ENCODE measurements at regions not wholly inside any gene's neighbourhood (a gene's known extent, or its start where the extent isn't known, plus 50 kb on each side); places are given as distances from the start of the nearest gene placed in this dataset.

GRCh38 chr1:91575909-91576519 lies 75.4 kb downstream of the CDC7 start:
- no peaks in the 10 kb centered on the region for H4K20me1 ChIP-seq (replicated peaks; ENCODE audit: insufficient read depth)
- Mint-ChIP-seq H3K27ac (no peak overlapping the region), H3K36me3 (ENCODE audit: low read depth) (no peaks in the 10 kb centered on the region), H3K4me3 (no peak overlapping the region), H3K27me3 (ENCODE audit: insufficient read depth, low read depth, poor library complexity) (no peaks in the 10 kb centered on the region), H3K4me1 (peaks cover 21% of the 10 kb centered on the region), H3K9me3 (no peaks in the 10 kb centered on the region; the same call in 2 of the 3 replicates)
- peaks cover 8% of the 10 kb centered on the region; the same call in 1 of the 2 replicates for H3K4me1 ChIP-seq (ENCODE audit: insufficient read depth)
- TF ChIP-seq EZH2 (IDR thresholded peaks at IDR 0.05; ENCODE audit: low read depth, unreplicated experiment) (no peak), CTCF (conservative IDR thresholded peaks at IDR 0.05; ENCODE audit: low read depth in 2 of 2) (no peak), EZH2phosphoT487 (IDR thresholded peaks at IDR 0.05; ENCODE audit: unreplicated experiment) (no peak), ZNF462 (CRISPR knock-in tag; IDR thresholded peaks at IDR 0.05) (no peak), ETS1 (IDR thresholded peaks at IDR 0.05) (no peak), STAT1 (IDR thresholded peaks at IDR 0.05; ENCODE audit: unreplicated experiment) (no peak), ZNF114 (CRISPR knock-in tag; IDR thresholded peaks at IDR 0.05) (no peak), ZNF331 (CRISPR knock-in tag; IDR thresholded peaks at IDR 0.05; ENCODE audit: low read depth) (no peak), NANOG (IDR thresholded peaks at IDR 0.05; ENCODE audit: borderline replicate concordance) (no peak), REST (IDR thresholded peaks at IDR 0.05; ENCODE audit: unreplicated experiment) (no peak), POLR2AphosphoS5 (IDR thresholded peaks at IDR 0.05; ENCODE audit: low read depth) (no peak), CREB1 (CRISPR knock-in tag; IDR thresholded peaks at IDR 0.05; ENCODE audit: low read depth) (no peak), JUNB (IDR thresholded peaks at IDR 0.05; ENCODE audit: unreplicated experiment) (no peak)
- peak overlapping the region; percentile 32; the same call in 1 of the 2 replicates for H2AFZ ChIP-seq
- H3K79me2 ChIP-seq (replicated peaks; ENCODE audit: insufficient read depth): no peaks in the 10 kb centered on the region
- H3K9me2 ChIP-seq (ENCODE audit: insufficient read depth): 0 out of 2 replicates have a peak, but pooled peaks cover 7% of the 10 kb centered on the region
- no peak for DNase-seq (ENCODE audit: low spot score)
- ATAC-seq: no peak
- no peaks in the 10 kb centered on the region for H3K36me3 ChIP-seq (ENCODE audit: insufficient read depth)
- no peak overlapping the region for H3K4me2 ChIP-seq
- H3K27ac ChIP-seq (ENCODE audit: low read depth): no peak overlapping the region
- H3K4me3 ChIP-seq: no peak overlapping the region
- H3K27me3 ChIP-seq (ENCODE audit: insufficient read depth): no peaks in the 10 kb centered on the region
- H3F3A ChIP-seq (replicated peaks; ENCODE audit: low read depth): no peaks in the 10 kb centered on the region

All from GM23338 (cell line).